Adrenal gland (tissue), 9 donors: ENCODE measurements at regions not wholly inside any gene's neighbourhood (a gene's known extent, or its start where the extent isn't known, plus 50 kb on each side); places are given as distances from the start of the nearest gene placed in this dataset.

ENCODE experiments used
- DNase-seq, 7 donors: peaks; one replicate each; pipeline ENCODE4 v3.0.0-alpha.2; 2019 to 2020
- H3K27ac ChIP-seq, 5 donors: fragments of 200-600 bp; sonication (generic) in 4 of 5; 1 replicate in 3 of 5; 2 replicates in 2 of 5; pipeline versions ENCODE4 v1.5.1 to v1.8.0; 2016 to 2020; ENCODE audit warnings: mild to moderate bottlenecking in 1 of 5
- H3K27me3 ChIP-seq: fragments of 200-600 bp; 2 replicates; pipeline ENCODE4 v1.8.0; 2021
- H3K36me3 ChIP-seq, 2 donors: fragments of 200-600 bp; replicated peaks in 1 of 2; 1 replicate in 1 of 2; 2 replicates in 1 of 2; pipeline versions ENCODE4 v1.5.1 to v1.8.0; 2018 to 2022
- H3K4me1 ChIP-seq, 2 donors: fragments of 200-600 bp; replicated peaks in 1 of 2; 1 replicate in 1 of 2; 2 replicates in 1 of 2; pipeline versions ENCODE4 v1.5.1 to v1.8.0; 2018 to 2021
- H3K4me3 ChIP-seq, 4 donors: fragments of 200-600 bp; sonication (generic) in 3 of 4; one replicate each; pipeline ENCODE4 v1.5.1; 2016 to 2018
- H3K9me3 ChIP-seq, 3 donors: fragments of 200-600 bp; sonication (generic) in 1 of 3; replicated peaks in 1 of 3; 1 replicate in 2 of 3; 2 replicates in 1 of 3; pipeline versions ENCODE4 v1.5.1 to v1.8.0; 2016 to 2021
- CTCF ChIP-seq, 6 experiments: fragments of 450-650 bp in 4 of 6; fragments of 200-600 bp in 2 of 6; sonication (generic) in 1 of 6; IDR thresholded peaks; 1 replicate in 5 of 6; 2 replicates in 1 of 6; pipeline versions ENCODE4 v1.5.1 to v1.8.0; 2016 to 2021; ENCODE audit warnings: antibody characterized with exemption in 6 of 6, mild to moderate bottlenecking in 2 of 6, moderate library complexity in 1 of 6
- POLR2A ChIP-seq, 2 donors: fragments of 450-650 bp; IDR thresholded peaks; one replicate each; pipeline ENCODE4 v1.6.1; 2017; ENCODE audit warnings: antibody characterized with exemption in 2 of 2, mild to moderate bottlenecking in 2 of 2, moderate library complexity in 1 of 2
- WGBS, 4 donors: extraction: QIAGEN DNeasy Blood & Tissue Kit in 2 of 4; methylation state at CpG; one replicate each; pipeline versions ENCODE4 v1.1.5 to v1.1.7; 2013 to 2017; 5-methylcytosine and 5-hydroxymethylcytosine counted together
- intact Hi-C, 2 donors: fragments of 100-400 bp; cut with DNase I; formaldehyde crosslinking; loops; one replicate each; pipeline versions ENCODE4 v1.14.1 to v1.15.0; 2022 to 2023
- donor health status: healthy with polysubstance abuse.
- donor health status: Bipolar disorder and iron deficiency.
- donor health status: DM: yes; HTN: yes; CAD: no.
- donor health status: DM: no; HTN: no; CAD: no.
- donor health status: DM: no; HTN: no; CAD: no.

GRCh38 chr6:49050584-49050983 is 412.5 kb downstream of the MMUT start:
- Histone ChIP-seq H3K36me3 (no peaks in the 10 kb centered on the region), H3K4me3 (no peak overlapping the region), H3K4me1 (no peaks in the 10 kb centered on the region), H3K27ac (no peak overlapping the region), H3K27me3 (no peaks in the 10 kb centered on the region), H3K9me3 (no peaks in the 10 kb centered on the region)
- no peak for DNase-seq
- WGBS, 4 donors = 62 to 73% (median 69%) methylated on average over 1 of the region's 1 CpG
- TF ChIP-seq CTCF (IDR thresholded peaks at IDR 0.05) (no peak), POLR2A (IDR thresholded peaks at IDR 0.05) (no peak)
- intact Hi-C loops = no loop called here

DNA sequence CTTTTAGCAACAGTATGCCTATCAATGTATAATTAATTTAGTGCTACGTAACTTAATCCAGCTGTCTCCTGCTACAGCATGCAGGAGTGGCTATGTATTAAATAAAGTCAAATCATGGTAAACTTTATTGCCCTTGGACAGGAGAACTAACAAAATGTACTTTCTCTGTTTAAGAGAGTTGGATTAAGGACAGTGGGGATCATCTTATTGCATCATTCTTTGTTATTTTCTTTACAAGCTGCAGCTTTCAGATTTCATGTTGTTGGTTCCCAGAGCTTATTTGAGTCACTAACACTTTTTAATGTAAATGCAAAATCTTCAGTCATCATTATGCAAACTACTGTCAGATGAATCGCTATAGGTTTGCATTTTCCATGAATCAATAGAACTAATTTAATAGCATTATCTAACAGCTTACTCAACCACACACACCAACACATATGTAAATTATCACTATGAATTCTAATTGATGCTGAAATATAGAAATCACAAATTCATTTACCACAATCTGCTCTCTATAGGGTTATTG is 424.7 kb downstream of the MMUT start:
- no peak for DNase-seq
- Histone ChIP-seq H3K36me3 (no peaks in the 10 kb centered on the region), H3K27ac (no peak overlapping the region), H3K9me3 (no peaks in the 10 kb centered on the region), H3K4me1 (no peaks in the 10 kb centered on the region), H3K27me3 (no peaks in the 10 kb centered on the region), H3K4me3 (no peak overlapping the region)
- 77 to 82% (median 80%) methylated on average over 2 of the region's 2 CpGs for WGBS, 4 donors
- TF ChIP-seq POLR2A (IDR thresholded peaks at IDR 0.05) (no peak), CTCF (IDR thresholded peaks at IDR 0.05) (no peak)
- intact Hi-C loops = no loop called here

DNA sequence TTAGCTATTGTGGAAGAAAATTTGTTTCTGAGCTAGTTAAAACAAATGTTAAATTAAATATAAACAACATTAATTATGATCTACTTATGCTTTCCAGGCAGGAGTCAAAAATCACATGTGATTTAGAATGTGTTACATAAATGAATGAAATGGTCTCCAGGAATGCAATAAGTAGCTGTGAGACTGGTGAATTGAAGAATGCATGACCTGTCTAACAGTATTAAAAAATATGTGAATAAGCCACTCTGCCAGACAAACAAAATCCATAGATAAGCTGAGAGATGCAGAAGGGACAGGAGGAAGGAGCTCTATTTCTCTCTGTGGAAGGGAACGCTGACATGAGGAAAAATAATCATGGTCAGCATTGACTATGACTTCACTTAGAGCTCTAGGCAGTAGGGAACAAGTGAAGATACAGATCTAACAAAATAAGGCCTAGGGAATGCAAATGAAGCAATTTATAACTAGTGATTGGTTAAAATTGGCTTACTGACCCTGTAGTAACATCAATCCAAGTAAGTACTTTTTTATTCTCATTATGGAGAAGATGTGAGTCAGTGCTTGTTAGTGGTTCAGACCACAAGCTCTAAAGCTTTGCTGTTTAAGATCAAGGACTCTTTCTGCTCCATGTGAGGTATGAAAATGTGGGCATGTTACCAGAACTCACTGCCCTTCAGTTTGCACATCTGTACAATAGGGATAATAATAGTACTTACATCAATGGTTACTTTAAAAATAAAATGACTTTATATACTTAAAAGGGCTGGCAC is 432.6 kb downstream of the MMUT start:
- intact Hi-C loops = no loop called here
- Histone ChIP-seq H3K36me3 (no peaks in the 10 kb centered on the region), H3K27ac (no peak overlapping the region), H3K4me3 (no peak overlapping the region), H3K9me3 (no peaks in the 10 kb centered on the region), H3K4me1 (no peaks in the 10 kb centered on the region), H3K27me3 (no peaks in the 10 kb centered on the region)
- DNase-seq = no peak
- TF ChIP-seq POLR2A (IDR thresholded peaks at IDR 0.05) (no peak), CTCF (IDR thresholded peaks at IDR 0.05) (no peak)
- WGBS, 4 donors = 59 to 77% (median 73%) methylated on average over 1 of the region's 1 CpG

DNA sequence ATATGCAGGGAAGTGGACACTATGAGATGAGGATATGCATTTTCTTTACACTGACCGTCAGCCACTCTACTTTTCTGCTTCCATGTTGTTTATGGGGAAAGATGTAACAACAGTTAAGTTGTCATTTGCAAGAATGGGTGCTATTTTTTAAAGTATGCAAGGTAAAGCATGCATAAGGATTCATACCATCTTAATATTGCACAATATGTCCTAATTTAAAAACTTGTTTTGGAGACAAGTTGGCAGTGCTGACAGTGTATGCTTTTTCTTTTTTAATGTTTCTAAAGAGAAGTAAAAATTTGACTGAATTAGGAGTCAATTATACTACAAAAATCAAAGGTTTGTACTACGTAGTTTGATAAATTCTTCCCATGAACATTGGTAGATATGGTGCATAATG is 435.4 kb downstream of the MMUT start:
- Histone ChIP-seq H3K4me1 (no peaks in the 10 kb centered on the region), H3K27ac (no peak overlapping the region), H3K36me3 (no peaks in the 10 kb centered on the region), H3K9me3 (no peaks in the 10 kb centered on the region), H3K4me3 (no peak overlapping the region), H3K27me3 (no peaks in the 10 kb centered on the region)
- DNase-seq = no peak
- intact Hi-C loops = no loop called here
- TF ChIP-seq CTCF (IDR thresholded peaks at IDR 0.05) (no peak), POLR2A (IDR thresholded peaks at IDR 0.05) (no peak)
- 65 to 82% (median 73%) methylated on average over 2 of the region's 2 CpGs for WGBS, 4 donors
